Lung (tissue), 11 donors: ENCODE measurements at regions not wholly inside any gene's neighbourhood (a gene's known extent, or its start where the extent isn't known, plus 50 kb on each side); places are given as distances from the start of the nearest gene placed in this dataset.

Source experiments
- ATAC-seq: fragments of 200-7000 bp; cut with Tn5 transposase; one replicate; pipeline ENCODE4 v1.9.1; 2020; ENCODE audit warnings: moderate number of reproducible peaks; ENCODE audit not compliant: insufficient read depth, low FRiP score
- DNase-seq, 3 donors: peaks; one replicate each; pipeline ENCODE4 v3.0.0-alpha.2; 2013 to 2017
- H3K27ac ChIP-seq, 2 donors: one replicate each; pipeline ENCODE4 v1.5.1; 2013; ENCODE audit warnings: mild to moderate bottlenecking in 2 of 2, moderate library complexity in 2 of 2, control low read depth in 1 of 2, inconsistent platforms in 1 of 2, low read depth in 1 of 2, low read length in 1 of 2
- H3K27me3 ChIP-seq, 3 donors: one replicate each; pipeline ENCODE4 v1.5.1; 2013; ENCODE audit warnings: low read length in 2 of 3; ENCODE audit not compliant: control insufficient read depth in 3 of 3, insufficient read depth in 3 of 3
- H3K36me3 ChIP-seq, 4 donors: one replicate each; pipeline ENCODE4 v1.5.1; 2013; ENCODE audit warnings: low read length in 4 of 4, mild to moderate bottlenecking in 1 of 4, moderate library complexity in 1 of 4; ENCODE audit not compliant: control insufficient read depth in 4 of 4, insufficient read depth in 4 of 4
- H3K4me1 ChIP-seq, 5 donors: one replicate each; pipeline ENCODE4 v1.5.1; 2013; ENCODE audit warnings: low read length in 5 of 5, mild to moderate bottlenecking in 2 of 5, moderate library complexity in 1 of 5; ENCODE audit not compliant: control insufficient read depth in 5 of 5, insufficient read depth in 5 of 5
- H3K4me3 ChIP-seq: one replicate; pipeline ENCODE4 v1.5.1; 2013; ENCODE audit warnings: mild to moderate bottlenecking, control low read depth, moderate library complexity
- H3K9ac ChIP-seq, 2 donors: one replicate each; pipeline ENCODE4 v1.5.1; 2013; ENCODE audit warnings: low read length in 2 of 2, control low read depth in 1 of 2; ENCODE audit not compliant: insufficient read depth in 1 of 2
- H3K9me3 ChIP-seq, 4 donors: one replicate each; pipeline ENCODE4 v1.5.1; 2013; ENCODE audit warnings: low read length in 3 of 4, mild to moderate bottlenecking in 1 of 4, moderate library complexity in 1 of 4; ENCODE audit not compliant: control insufficient read depth in 4 of 4, insufficient read depth in 3 of 4
- CTCF ChIP-seq: IDR thresholded peaks from 2 replicates; pipeline ENCODE4 v1.5.1; 2012; ENCODE audit warnings: mild to moderate bottlenecking; ENCODE audit errors: control extremely low read depth, extremely low read depth
- WGBS, 2 donors: extraction: QIAGEN DNeasy Blood & Tissue Kit; methylation state at CpG; one replicate each; pipeline ENCODE4 v1.1.7; 2013; 5-methylcytosine and 5-hydroxymethylcytosine counted together
- donor health status: control.
- donor health status: control.
- donor health status: Bipolar disorder and iron deficiency.
- donor health status: healthy.
- donor health status: DM: yes; HTN: yes; CAD: no.

GRCh38 chr10:28737096-28737495, 59.8 kb downstream of the BAMBI start:
- no peak overlapping the region for H3K4me3 ChIP-seq
- H3K9me3 ChIP-seq, result peaks cover 0 to 6% (median under 1%) of the 10 kb centered on the region in 4 donors
- H3K36me3 ChIP-seq, result no peaks in the 10 kb centered on the region
- H3K27ac ChIP-seq, result no peak overlapping the region
- peaks cover 0 to 2% (median 0%) of the 10 kb centered on the region in 5 donors for H3K4me1 ChIP-seq
- DNase-seq (no peak), ATAC-seq (no peak)
- no peak overlapping the region for H3K9ac ChIP-seq
- no peak for TF ChIP-seq CTCF
- H3K27me3 ChIP-seq, result no peaks in the 10 kb centered on the region
- 48 to 56% methylated on average over 2 of the region's 2 CpGs for WGBS, 2 donors

GRCh38 chr10:28738200-28738599, 60.9 kb downstream of the BAMBI start:
- H3K27me3 ChIP-seq, result no peaks in the 10 kb centered on the region
- no peak overlapping the region for H3K9ac ChIP-seq
- H3K4me1 ChIP-seq, result peaks cover 0 to 2% (median 0%) of the 10 kb centered on the region in 5 donors
- H3K27ac ChIP-seq, result no peak overlapping the region
- 96 to 100% methylated on average over 1 of the region's 1 CpG for WGBS, 2 donors
- TF ChIP-seq CTCF, result no peak
- H3K9me3 ChIP-seq, result peaks cover 0 to 6% (median under 1%) of the 10 kb centered on the region in 4 donors
- no peaks in the 10 kb centered on the region for H3K36me3 ChIP-seq
- no peak overlapping the region for H3K4me3 ChIP-seq
- ATAC-seq, result no peak
- DNase-seq, result no peak

GRCh38 chr10:28743576-28743975, 66.3 kb downstream of the BAMBI start:
- Histone ChIP-seq H3K36me3 (no peaks in the 10 kb centered on the region), H3K4me3 (no peak overlapping the region), H3K27ac (no peak overlapping the region), H3K27me3 (no peaks in the 10 kb centered on the region), H3K9me3 (peaks cover 0 to 2% (median 0%) of the 10 kb centered on the region in 4 donors), H3K4me1 (no peaks in the 10 kb centered on the region), H3K9ac (no peak overlapping the region)
- TF ChIP-seq CTCF, result no peak
- no peak for DNase-seq
- ATAC-seq, result no peak
- 71 to 81% methylated on average over 6 of the region's 6 CpGs for WGBS, 2 donors

- Histone ChIP-seq H3K27me3 (no peaks in the 10 kb centered on the region), H3K9ac (no peak overlapping the region), H3K4me1 (no peaks in the 10 kb centered on the region), H3K4me3 (no peak overlapping the region), H3K9me3 (peaks cover 0 to 2% (median 0%) of the 10 kb centered on the region in 4 donors), H3K36me3 (no peaks in the 10 kb centered on the region), H3K27ac (no peak overlapping the region)
- no peak for TF ChIP-seq CTCF
- WGBS, 2 donors, result 65 to 68% methylated on average over 5 of the region's 5 CpGs
- no peak for DNase-seq
- no peak for ATAC-seq
Observed at GRCh38 chr10:28744069-28744768, 66.9 kb downstream of the BAMBI start.
